ENCODE measurements at regions not wholly inside any gene's neighbourhood (a gene's known extent, or its start where the extent isn't known, plus 50 kb on each side); places are given as distances from the start of the nearest gene placed in this dataset.

GRCh38 chr2:175836361-175836760 lies 165.7 kb downstream of the LNPK start:
- TF ChIP-seq CTCF (conservative IDR thresholded peaks at IDR 0.05), result no peak
- no peak for TF ChIP-seq ZFX (IDR thresholded peaks at IDR 0.05)

Data from C4-2B (cell line).